IPS-NIHi11 (cell line): ENCODE measurements at regions not wholly inside any gene's neighbourhood (a gene's known extent, or its start where the extent isn't known, plus 50 kb on each side); places are given as distances from the start of the nearest gene placed in this dataset.

Experiments
- DNase-seq: peaks from one replicate; pipeline ENCODE4 v3.0.0; 2012; ENCODE audit warnings: mixed read lengths, low spot score

DNA sequence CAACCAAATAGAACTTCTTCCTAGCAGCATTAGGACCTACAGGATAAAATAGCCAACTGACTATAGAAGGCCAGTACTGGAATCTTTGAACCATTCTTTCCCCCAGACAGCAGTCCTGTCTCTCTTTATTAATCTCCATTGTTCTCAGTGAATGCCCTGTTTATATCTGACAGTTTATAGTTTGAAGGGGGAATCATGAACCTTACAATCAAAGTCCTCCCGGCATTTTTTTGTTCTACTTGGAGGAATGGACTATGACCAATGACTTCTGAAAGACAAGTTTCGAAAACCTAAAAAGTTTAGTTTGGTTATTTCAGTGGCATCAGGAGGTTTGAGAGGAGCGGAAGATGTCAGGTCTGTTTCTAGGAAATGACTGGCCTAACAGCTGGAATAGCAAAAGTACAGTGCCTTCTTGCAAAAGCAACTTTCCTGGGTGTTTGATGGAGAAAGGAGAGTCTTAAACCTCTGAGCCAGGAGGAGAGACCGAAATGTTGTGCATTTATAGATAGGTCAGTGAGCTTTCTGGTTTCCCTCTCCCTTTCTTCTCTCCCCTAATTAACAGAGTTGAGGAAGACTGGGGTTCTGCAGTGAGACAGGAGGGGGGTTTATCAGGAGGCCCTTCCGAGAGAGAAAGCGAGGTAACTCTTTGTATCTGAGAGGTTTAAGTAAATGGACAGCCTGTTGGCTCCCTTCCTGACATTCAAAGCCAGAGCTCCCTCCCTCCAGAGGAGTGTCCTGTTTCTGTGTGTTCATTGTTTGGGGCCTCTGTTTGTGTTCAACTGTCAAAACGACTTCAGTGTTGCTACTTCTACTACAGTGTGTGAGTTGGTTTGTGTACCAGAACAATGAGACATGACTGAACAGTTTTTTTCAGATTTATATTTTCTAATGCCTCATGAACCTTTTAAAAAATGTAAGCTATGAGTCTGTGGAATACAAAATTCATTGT, 383.0 kb upstream of the RARB start:
- peak; percentile 29 for DNase-seq

- DNase-seq: no peak
Measured at GRCh38 chr3:25046911-25047771, 380.9 kb upstream of the RARB start.

- no peak for DNase-seq
Measured at GRCh38 chr3:25049304-25049703, 378.8 kb upstream of the RARB start.

DNA sequence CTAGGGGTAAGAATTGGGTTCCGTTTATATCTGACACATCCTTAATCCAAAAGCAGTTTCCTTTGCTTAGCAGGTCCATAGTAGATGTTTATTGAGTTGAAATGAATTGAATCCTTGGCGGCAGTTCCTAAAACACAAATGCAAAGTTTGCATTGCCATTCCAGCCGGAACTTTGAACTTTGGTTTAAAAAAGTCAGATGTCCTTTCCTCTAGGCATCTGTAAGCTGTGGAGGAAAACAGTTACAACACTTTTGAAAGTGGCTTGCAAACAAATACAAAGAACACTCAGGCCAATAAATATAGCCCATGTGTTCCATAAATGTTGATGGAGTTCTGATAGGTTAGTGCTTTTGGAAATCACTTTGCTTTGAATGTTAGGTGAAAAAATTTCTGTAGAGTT, 374.7 kb upstream of the RARB start:
- no peak for DNase-seq

GRCh38 chr3:25056036-25056755, 371.9 kb upstream of the RARB start:
- no peak for DNase-seq

GRCh38 chr3:25056803-25057351, 371.2 kb upstream of the RARB start:
- no peak for DNase-seq

- no peak for DNase-seq
Measured at GRCh38 chr3:25057379-25057778, 370.7 kb upstream of the RARB start.

DNA sequence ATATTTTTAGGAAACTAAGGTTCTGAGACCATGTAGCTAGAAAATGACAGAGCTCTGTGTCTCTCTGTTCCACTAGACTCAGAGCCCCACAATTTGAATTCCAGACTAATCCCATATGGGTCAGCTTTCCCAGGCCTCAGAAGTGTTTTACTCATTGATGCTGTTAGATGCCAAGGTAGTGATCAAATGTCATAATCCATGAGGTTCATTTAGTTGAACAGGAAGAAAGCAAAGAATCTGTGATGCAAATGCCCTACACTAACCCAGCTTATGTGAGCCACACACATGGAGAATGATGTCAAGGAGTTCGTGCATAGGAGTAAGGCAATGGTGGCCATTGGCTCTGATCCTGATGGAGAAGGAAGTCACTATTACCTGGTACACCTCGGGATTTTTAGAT, 363.4 kb upstream of the RARB start:
- DNase-seq: no peak

DNA sequence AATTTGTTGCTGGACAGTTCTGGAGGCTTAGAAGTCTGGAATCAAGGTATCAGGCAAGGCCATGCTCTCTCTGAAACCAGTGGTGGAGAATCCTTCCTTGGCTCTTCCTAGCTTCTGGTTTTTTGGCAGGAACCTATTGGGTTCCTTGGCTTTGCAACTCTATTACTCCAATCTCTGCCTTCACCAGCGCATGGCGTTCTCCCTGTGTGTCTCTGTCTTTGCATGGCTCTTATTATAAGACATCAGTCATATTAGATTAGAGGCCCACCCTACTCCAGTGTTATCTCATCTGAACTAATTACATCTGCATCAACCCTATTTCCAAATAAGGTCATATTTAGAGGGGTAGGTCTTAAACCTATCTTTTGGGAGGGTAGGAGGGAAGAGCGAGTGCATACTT, 358.1 kb upstream of the RARB start:
- DNase-seq: no peak

- no peak for DNase-seq
Measured at GRCh38 chr3:25071846-25072245, 356.2 kb upstream of the RARB start.

DNA sequence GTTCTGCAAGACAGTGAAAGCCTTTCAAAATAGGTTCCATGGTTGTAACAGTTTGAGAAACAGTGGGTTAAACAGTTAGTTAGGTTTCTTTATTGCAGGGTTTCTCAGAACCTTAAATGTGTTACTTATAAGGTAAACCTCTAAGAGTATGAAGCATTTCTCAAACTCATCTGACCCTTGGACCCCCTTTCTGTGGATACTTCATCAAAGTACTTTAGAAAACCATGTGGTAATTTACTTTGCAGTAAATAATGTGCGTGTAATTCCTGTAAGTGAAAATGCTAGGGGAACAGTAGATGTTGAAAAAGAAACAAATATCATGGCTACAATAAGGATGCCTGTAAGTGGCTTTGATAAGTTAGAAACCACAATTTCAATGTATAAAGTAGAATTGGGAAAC, 354.6 kb upstream of the RARB start:
- no peak for DNase-seq

DNA sequence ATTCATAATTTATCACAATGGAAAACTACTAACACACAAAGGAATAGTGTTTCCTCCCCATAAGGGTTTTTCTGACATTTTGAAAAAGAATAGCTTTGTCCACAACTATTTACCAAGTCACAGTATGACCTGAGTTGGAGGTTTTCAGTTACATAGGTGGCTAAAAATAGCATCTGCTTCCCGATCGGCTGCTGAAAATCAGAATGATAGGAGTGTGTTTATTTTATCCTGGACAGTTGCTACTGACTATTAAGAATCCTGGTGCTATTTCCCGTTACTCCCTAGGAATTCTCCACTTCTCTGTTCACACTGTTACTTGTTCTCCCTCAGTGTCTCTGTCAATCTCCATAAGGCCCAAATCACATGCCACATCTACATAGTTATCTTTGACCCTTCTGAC, 353.9 kb upstream of the RARB start:
- DNase-seq: no peak

DNA sequence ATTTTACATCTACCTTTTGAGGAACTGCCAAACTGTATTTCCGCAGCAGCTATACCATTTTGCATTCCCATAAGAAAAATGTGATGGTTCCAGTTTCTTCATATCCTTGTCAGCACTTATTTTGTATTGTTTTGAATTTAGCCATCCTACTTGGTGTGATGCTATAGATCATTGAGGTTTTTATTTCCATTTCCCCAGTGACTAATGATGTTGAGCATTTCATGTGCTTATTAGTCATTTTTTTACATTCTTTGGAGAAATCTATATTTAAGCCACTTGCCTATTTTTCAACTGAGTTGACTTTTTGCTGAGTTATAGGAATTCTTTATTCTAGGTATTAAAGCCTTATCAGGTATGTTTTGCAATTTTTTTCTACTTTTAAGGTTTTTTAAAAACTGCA, 347.6 kb upstream of the RARB start:
- no peak for DNase-seq

DNA sequence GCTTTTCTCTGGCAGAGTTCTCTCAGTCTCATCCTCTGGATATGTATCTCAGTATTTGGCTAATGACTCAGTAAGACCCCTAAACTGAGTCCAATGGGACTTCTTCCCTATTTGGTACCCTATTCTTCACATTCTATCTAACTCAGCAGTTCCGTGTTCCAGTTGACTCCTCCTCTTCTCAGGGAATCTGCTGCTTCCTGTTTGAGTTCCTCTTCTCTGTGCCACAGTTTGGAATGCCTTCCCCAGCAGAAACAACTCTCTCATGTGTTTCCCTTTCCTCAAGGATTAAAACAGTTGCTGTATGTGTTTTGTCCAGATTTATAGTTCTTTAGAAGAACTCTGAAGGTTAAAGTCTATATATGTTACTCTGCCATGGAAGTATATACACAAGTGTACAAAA, 344.0 kb upstream of the RARB start:
- no peak for DNase-seq

GRCh38 chr3:25086721-25087120, 341.3 kb upstream of the RARB start:
- DNase-seq: no peak

GRCh38 chr3:25088284-25088683, 339.8 kb upstream of the RARB start:
- DNase-seq: no peak

- DNase-seq: no peak
Measured at GRCh38 chr3:25090698-25091453, 337.2 kb upstream of the RARB start.

DNA sequence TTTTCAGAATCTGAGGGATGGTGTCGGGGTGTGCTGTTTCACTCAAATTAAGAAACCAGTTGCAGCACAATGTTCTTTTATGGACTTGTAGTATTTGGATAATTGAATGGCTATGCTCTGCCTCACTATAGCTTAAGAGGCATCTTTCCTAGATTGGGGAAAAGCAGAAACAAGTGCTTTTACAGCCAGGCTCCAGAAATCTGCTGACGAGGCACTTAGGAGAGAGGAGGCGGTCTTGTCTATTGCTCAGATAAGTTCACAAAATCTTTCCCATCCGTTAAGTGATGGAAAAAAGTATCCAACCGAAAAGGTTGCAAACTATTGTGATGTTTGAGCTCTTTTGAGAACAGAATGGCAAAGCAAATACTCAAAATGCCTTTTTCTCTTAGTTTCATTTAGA, 336.1 kb upstream of the RARB start:
- DNase-seq: no peak

DNA sequence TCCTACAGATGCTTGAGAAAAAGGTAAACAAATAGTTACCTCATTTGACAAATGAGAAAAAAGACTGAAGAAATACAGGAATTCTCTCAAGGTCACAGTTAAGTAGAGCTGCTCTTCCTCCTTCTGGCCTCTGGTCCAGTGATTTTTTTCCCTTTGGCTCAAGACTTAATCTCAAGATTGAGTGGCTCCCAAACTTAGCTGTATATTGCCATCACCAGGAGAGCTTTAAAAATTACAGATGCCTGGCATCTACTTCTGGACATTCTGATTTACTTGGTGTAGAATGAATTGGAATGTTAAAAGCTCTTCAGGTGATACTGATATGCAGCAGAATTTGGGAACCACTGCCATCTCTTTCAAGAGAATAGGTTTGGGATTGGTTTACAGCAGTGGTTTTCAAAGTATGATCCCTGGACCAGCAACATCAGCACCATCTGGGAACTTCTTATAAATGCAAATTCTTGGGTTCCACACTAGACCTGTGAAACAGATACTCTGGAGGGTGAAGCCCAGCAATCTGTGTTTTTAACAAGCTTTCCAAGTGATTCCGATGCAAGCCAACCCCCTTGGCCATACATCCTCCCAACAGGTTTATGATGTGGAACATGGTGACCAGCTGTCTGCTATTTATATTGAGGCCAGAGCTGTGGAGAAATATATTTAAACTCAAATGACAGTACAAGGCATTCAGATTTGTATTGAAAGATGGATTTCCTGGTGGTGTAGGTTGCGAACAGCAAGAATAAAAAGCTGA, 333.0 kb upstream of the RARB start:
- DNase-seq: no peak

GRCh38 chr3:25096536-25096935, 331.5 kb upstream of the RARB start:
- DNase-seq: no peak

DNA sequence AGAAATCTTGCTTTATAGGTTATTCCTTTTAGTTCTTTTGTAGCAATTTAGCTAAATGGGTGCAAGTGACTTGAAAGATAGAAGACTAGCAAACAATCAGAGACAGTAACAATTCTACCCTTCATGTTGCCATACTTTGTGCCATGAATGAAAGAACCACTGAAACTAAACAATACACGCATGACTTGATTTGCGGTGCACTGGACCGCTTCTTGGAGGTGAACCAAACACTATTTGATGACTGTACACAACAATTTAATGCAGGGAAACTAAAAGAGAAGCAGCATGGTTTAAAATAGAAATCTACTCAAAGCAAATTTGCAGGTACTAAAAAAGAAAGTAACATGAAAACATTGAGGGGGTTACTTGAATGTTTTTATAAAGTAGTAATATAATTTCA, 331.0 kb upstream of the RARB start:
- DNase-seq: no peak
